ENCODE measurements at regions not wholly inside any gene's neighbourhood (a gene's known extent, or its start where the extent isn't known, plus 50 kb on each side); places are given as distances from the start of the nearest gene placed in this dataset.

- H3K27ac ChIP-seq, result no peak overlapping the region
- H3K9ac ChIP-seq, result no peak overlapping the region
- peaks cover 5% of the 10 kb centered on the region; the same call in 1 of the 2 replicates for H3K4me1 ChIP-seq
- H3K4me2 ChIP-seq, result peak overlapping the region; percentile 4; the same call in 1 of the 2 replicates
- no peaks in the 10 kb centered on the region for H3K9me3 ChIP-seq
- no peak for TF ChIP-seq Cebpa-rat (IDR thresholded peaks at IDR 0.05)
- H3K27me3 ChIP-seq, result no peaks in the 10 kb centered on the region
- no peak overlapping the region for H3K4me3 ChIP-seq
- H4K20me1 ChIP-seq, result no peaks in the 10 kb centered on the region
- no peaks in the 10 kb centered on the region for H3K36me3 ChIP-seq
Observed at GRCh38 chr4:55214172-55214571, 88.8 kb upstream of the KDR start.

GRCh38 chr4:55215087-55215486, 89.7 kb upstream of the KDR start:
- Histone ChIP-seq H3K27me3 (no peaks in the 10 kb centered on the region), H3K27ac (no peak overlapping the region), H3K9ac (no peak overlapping the region), H3K9me3 (no peaks in the 10 kb centered on the region), H3K36me3 (no peaks in the 10 kb centered on the region), H4K20me1 (no peaks in the 10 kb centered on the region), H3K4me2 (no peak overlapping the region), H3K4me3 (no peak overlapping the region), H3K4me1 (peaks cover 5% of the 10 kb centered on the region; the same call in 1 of the 2 replicates)
- TF ChIP-seq Cebpa-rat (IDR thresholded peaks at IDR 0.05), result no peak

- Histone ChIP-seq H3K4me2 (no peak overlapping the region), H3K4me1 (peaks cover 5% of the 10 kb centered on the region; the same call in 1 of the 2 replicates), H3K9me3 (no peaks in the 10 kb centered on the region), H3K36me3 (no peaks in the 10 kb centered on the region), H3K27ac (no peak overlapping the region), H3K9ac (no peak overlapping the region), H3K4me3 (no peak overlapping the region), H4K20me1 (no peaks in the 10 kb centered on the region), H3K27me3 (no peaks in the 10 kb centered on the region)
- TF ChIP-seq Cebpa-rat (IDR thresholded peaks at IDR 0.05), result no peak
Observed at GRCh38 chr4:55216863-55217635, 91.7 kb upstream of the KDR start.

GRCh38 chr4:55218041-55218440, 92.6 kb upstream of the KDR start:
- Histone ChIP-seq H3K9me3 (no peaks in the 10 kb centered on the region), H3K27me3 (no peaks in the 10 kb centered on the region), H3K36me3 (no peaks in the 10 kb centered on the region), H3K27ac (no peak overlapping the region), H4K20me1 (no peaks in the 10 kb centered on the region), H3K4me1 (peaks cover 5% of the 10 kb centered on the region; the same call in 1 of the 2 replicates), H3K4me3 (no peak overlapping the region), H3K9ac (no peak overlapping the region), H3K4me2 (no peak overlapping the region)
- no peak for TF ChIP-seq Cebpa-rat (IDR thresholded peaks at IDR 0.05)

- Histone ChIP-seq H3K4me3 (no peak overlapping the region), H3K27ac (no peak overlapping the region), H3K9ac (no peak overlapping the region), H3K9me3 (peaks cover 46% of the 10 kb centered on the region), H3K4me2 (peak overlapping the region; percentile 42), H3K4me1 (peaks cover 18% of the 10 kb centered on the region), H3K36me3 (no peaks in the 10 kb centered on the region), H3K27me3 (no peaks in the 10 kb centered on the region), H4K20me1 (no peaks in the 10 kb centered on the region)
- no peak for TF ChIP-seq Cebpa-rat (IDR thresholded peaks at IDR 0.05)
Observed at GRCh38 chr4:55237839-55238238, 108.2 kb upstream of the SRD5A3 start.

GRCh38 chr4:55238407-55238806, 107.6 kb upstream of the SRD5A3 start:
- no peak for TF ChIP-seq Cebpa-rat (IDR thresholded peaks at IDR 0.05)
- Histone ChIP-seq H3K9me3 (peaks cover 46% of the 10 kb centered on the region), H3K4me2 (peak overlapping the region; percentile 42; the same call in 1 of the 2 replicates), H3K4me1 (peaks cover 23% of the 10 kb centered on the region), H3K36me3 (no peaks in the 10 kb centered on the region), H3K27me3 (no peaks in the 10 kb centered on the region), H4K20me1 (no peaks in the 10 kb centered on the region), H3K9ac (no peak overlapping the region), H3K27ac (no peak overlapping the region), H3K4me3 (no peak overlapping the region)

- H3K9me3 ChIP-seq, result peaks cover 38% of the 10 kb centered on the region
- no peak overlapping the region for H3K4me3 ChIP-seq
- H3K9ac ChIP-seq, result no peak overlapping the region
- peak overlapping the region; percentile 5; the same call in 1 of the 2 replicates for H3K4me2 ChIP-seq
- no peaks in the 10 kb centered on the region for H3K36me3 ChIP-seq
- H4K20me1 ChIP-seq, result no peaks in the 10 kb centered on the region
- TF ChIP-seq Cebpa-rat (IDR thresholded peaks at IDR 0.05), result no peak
- H3K4me1 ChIP-seq, result peaks cover 29% of the 10 kb centered on the region
- H3K27me3 ChIP-seq, result no peaks in the 10 kb centered on the region
- H3K27ac ChIP-seq, result no peak overlapping the region
Observed at GRCh38 chr4:55241461-55241860, 104.6 kb upstream of the SRD5A3 start.

GRCh38 chr4:55242506-55242905, 103.5 kb upstream of the SRD5A3 start:
- H3K4me3 ChIP-seq, result no peak overlapping the region
- no peak overlapping the region for H3K9ac ChIP-seq
- no peak overlapping the region for H3K27ac ChIP-seq
- H3K9me3 ChIP-seq, result peaks cover 38% of the 10 kb centered on the region
- H3K4me1 ChIP-seq, result peaks cover 29% of the 10 kb centered on the region
- peak overlapping the region; percentile 67 for H3K4me2 ChIP-seq
- no peak for TF ChIP-seq Cebpa-rat (IDR thresholded peaks at IDR 0.05)
- no peaks in the 10 kb centered on the region for H4K20me1 ChIP-seq
- no peaks in the 10 kb centered on the region for H3K36me3 ChIP-seq
- no peaks in the 10 kb centered on the region for H3K27me3 ChIP-seq

GRCh38 chr4:55247521-55247920, 98.5 kb upstream of the SRD5A3 start:
- Histone ChIP-seq H3K4me2 (peak overlapping the region; percentile 2; the same call in 1 of the 2 replicates), H3K9ac (no peak overlapping the region)

GRCh38 chr4:55248756-55249155, 97.3 kb upstream of the SRD5A3 start:
- no peak overlapping the region for H3K4me3 ChIP-seq
- no peaks in the 10 kb centered on the region for H3K36me3 ChIP-seq
- no peaks in the 10 kb centered on the region for H3K9me3 ChIP-seq
- no peaks in the 10 kb centered on the region for H4K20me1 ChIP-seq
- no peak overlapping the region for H3K4me2 ChIP-seq
- TF ChIP-seq Cebpa-rat (IDR thresholded peaks at IDR 0.05), result no peak
- no peak overlapping the region for H3K27ac ChIP-seq
- H3K27me3 ChIP-seq, result no peaks in the 10 kb centered on the region
- H3K4me1 ChIP-seq, result peaks cover 3% of the 10 kb centered on the region; the same call in 1 of the 2 replicates
- no peak overlapping the region for H3K9ac ChIP-seq

More at GRCh38 chr4:55247521-55247920, 98.5 kb upstream of the SRD5A3 start:
- Histone ChIP-seq H3K9me3 (no peaks in the 10 kb centered on the region), H3K4me3 (no peak overlapping the region), H3K27me3 (no peaks in the 10 kb centered on the region), H3K27ac (no peak overlapping the region), H4K20me1 (no peaks in the 10 kb centered on the region), H3K36me3 (no peaks in the 10 kb centered on the region), H3K4me1 (peaks cover 15% of the 10 kb centered on the region)
- no peak for TF ChIP-seq Cebpa-rat (IDR thresholded peaks at IDR 0.05)
